GM12891 (cell line): ENCODE measurements at regions not wholly inside any gene's neighbourhood (a gene's known extent, or its start where the extent isn't known, plus 50 kb on each side); places are given as distances from the start of the nearest gene placed in this dataset.

Source experiments
- POLR2A ChIP-seq: IDR thresholded peaks from 2 replicates; pipeline ENCODE4 v1.6.1; 2011; ENCODE audit warnings: low read depth, low read length, control low read depth
- POLR2AphosphoS5 ChIP-seq: IDR thresholded peaks from 2 replicates; pipeline ENCODE4 v1.6.1; 2011; ENCODE audit warnings: low read depth, low read length, control low read depth
- POU2F2 ChIP-seq: IDR thresholded peaks from 2 replicates; pipeline ENCODE4 v1.6.1; 2011; ENCODE audit warnings: low read depth, mild to moderate bottlenecking, control low read depth, low read length, moderate library complexity
- SPI1 ChIP-seq: IDR thresholded peaks from 2 replicates; pipeline ENCODE4 v1.6.1; 2011; ENCODE audit warnings: low read depth, low read length, control low read depth
- TAF1 ChIP-seq: IDR thresholded peaks from 2 replicates; pipeline ENCODE4 v1.6.1; 2011; ENCODE audit warnings: low read depth, low read length, control low read depth

DNA sequence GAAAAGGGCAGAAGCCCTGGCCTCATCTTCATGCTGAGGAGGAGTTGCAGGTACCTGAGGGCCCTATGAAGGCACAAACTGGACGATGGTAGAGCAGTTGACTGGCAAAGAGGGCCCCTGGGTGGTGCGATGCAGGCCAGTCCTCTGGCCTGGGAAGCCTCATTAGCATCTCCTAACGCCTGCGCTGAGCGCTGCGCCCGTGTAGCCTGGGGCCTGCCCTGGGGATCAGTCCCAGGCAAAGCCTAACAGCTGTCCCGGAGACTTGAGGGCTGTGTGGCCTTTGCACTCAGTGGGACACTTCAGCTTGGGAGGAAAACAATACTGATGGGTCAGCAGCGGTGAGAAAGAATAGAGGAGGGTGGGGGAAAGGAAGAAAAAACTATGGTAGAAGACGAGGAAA is 187.7 kb downstream of the RAP2A start:
- TF ChIP-seq POLR2A (no peak), TAF1 (no peak), POLR2AphosphoS5 (no peak), SPI1 (no peak), POU2F2 (no peak)
